ENCODE measurements at regions not wholly inside any gene's neighbourhood (a gene's known extent, or its start where the extent isn't known, plus 50 kb on each side); places are given as distances from the start of the nearest gene placed in this dataset.

- Mint-ChIP-seq H3K4me3 (ENCODE audit: unreplicated experiment) (no peak overlapping the region), H3K36me3 (ENCODE audit: low read depth, unreplicated experiment) (no peaks in the 10 kb centered on the region), H3K27me3 (ENCODE audit: unreplicated experiment) (no peaks in the 10 kb centered on the region), H3K4me1 (ENCODE audit: unreplicated experiment) (no peaks in the 10 kb centered on the region), H3K27ac (ENCODE audit: unreplicated experiment) (no peak overlapping the region), H3K9me3 (ENCODE audit: unreplicated experiment) (no peaks in the 10 kb centered on the region)
- TF ChIP-seq CTCF (IDR thresholded peaks at IDR 0.05; ENCODE audit: unreplicated experiment), result no peak
- DNase-seq (ENCODE audit: low spot score), result no peak
Measured at GRCh38 chr2:155043097-155043496, 344.6 kb downstream of the KCNJ3 start.

- TF ChIP-seq CTCF (IDR thresholded peaks at IDR 0.05; ENCODE audit: unreplicated experiment), result no peak
- Mint-ChIP-seq H3K27ac (ENCODE audit: unreplicated experiment) (no peak overlapping the region), H3K4me1 (ENCODE audit: unreplicated experiment) (no peaks in the 10 kb centered on the region), H3K9me3 (ENCODE audit: unreplicated experiment) (no peaks in the 10 kb centered on the region), H3K27me3 (ENCODE audit: unreplicated experiment) (no peaks in the 10 kb centered on the region), H3K36me3 (ENCODE audit: low read depth, unreplicated experiment) (no peaks in the 10 kb centered on the region), H3K4me3 (ENCODE audit: unreplicated experiment) (no peak overlapping the region)
- no peak for DNase-seq (ENCODE audit: low spot score)
Measured at GRCh38 chr2:155035308-155035707, 336.8 kb downstream of the KCNJ3 start.

- no peak for DNase-seq (ENCODE audit: low spot score)
- H3K4me1 Mint-ChIP-seq (ENCODE audit: unreplicated experiment), result no peaks in the 10 kb centered on the region
- H3K36me3 Mint-ChIP-seq (ENCODE audit: low read depth, unreplicated experiment), result no peaks in the 10 kb centered on the region
- H3K27ac Mint-ChIP-seq (ENCODE audit: unreplicated experiment), result no peak overlapping the region
- H3K27me3 Mint-ChIP-seq (ENCODE audit: unreplicated experiment), result no peaks in the 10 kb centered on the region
- H3K9me3 Mint-ChIP-seq (ENCODE audit: unreplicated experiment), result no peaks in the 10 kb centered on the region
- TF ChIP-seq CTCF (IDR thresholded peaks at IDR 0.05; ENCODE audit: unreplicated experiment), result no peak
- H3K4me3 Mint-ChIP-seq (ENCODE audit: unreplicated experiment), result no peak overlapping the region
Measured at GRCh38 chr2:155033652-155034051, 335.2 kb downstream of the KCNJ3 start.

- TF ChIP-seq CTCF (IDR thresholded peaks at IDR 0.05; ENCODE audit: unreplicated experiment), result no peak
- Mint-ChIP-seq H3K4me1 (ENCODE audit: unreplicated experiment) (no peaks in the 10 kb centered on the region), H3K27me3 (ENCODE audit: unreplicated experiment) (no peaks in the 10 kb centered on the region), H3K9me3 (ENCODE audit: unreplicated experiment) (no peaks in the 10 kb centered on the region), H3K36me3 (ENCODE audit: low read depth, unreplicated experiment) (no peaks in the 10 kb centered on the region), H3K4me3 (ENCODE audit: unreplicated experiment) (no peak overlapping the region), H3K27ac (ENCODE audit: unreplicated experiment) (no peak overlapping the region)
- no peak for DNase-seq (ENCODE audit: low spot score)
Measured at GRCh38 chr2:155030296-155030695, 331.8 kb downstream of the KCNJ3 start.

GRCh38 chr2:155026651-155027174 lies 328.2 kb downstream of the KCNJ3 start:
- H3K36me3 Mint-ChIP-seq (ENCODE audit: low read depth, unreplicated experiment), result no peaks in the 10 kb centered on the region
- no peak for DNase-seq (ENCODE audit: low spot score)
- no peaks in the 10 kb centered on the region for H3K4me1 Mint-ChIP-seq (ENCODE audit: unreplicated experiment)
- H3K4me3 Mint-ChIP-seq (ENCODE audit: unreplicated experiment), result no peak overlapping the region
- no peaks in the 10 kb centered on the region for H3K27me3 Mint-ChIP-seq (ENCODE audit: unreplicated experiment)
- H3K27ac Mint-ChIP-seq (ENCODE audit: unreplicated experiment), result no peak overlapping the region
- no peak for TF ChIP-seq CTCF (IDR thresholded peaks at IDR 0.05; ENCODE audit: unreplicated experiment)
- H3K9me3 Mint-ChIP-seq (ENCODE audit: unreplicated experiment), result no peaks in the 10 kb centered on the region
